ENCODE measurements at regions not wholly inside any gene's neighbourhood (a gene's known extent, or its start where the extent isn't known, plus 50 kb on each side); places are given as distances from the start of the nearest gene placed in this dataset.

DNA sequence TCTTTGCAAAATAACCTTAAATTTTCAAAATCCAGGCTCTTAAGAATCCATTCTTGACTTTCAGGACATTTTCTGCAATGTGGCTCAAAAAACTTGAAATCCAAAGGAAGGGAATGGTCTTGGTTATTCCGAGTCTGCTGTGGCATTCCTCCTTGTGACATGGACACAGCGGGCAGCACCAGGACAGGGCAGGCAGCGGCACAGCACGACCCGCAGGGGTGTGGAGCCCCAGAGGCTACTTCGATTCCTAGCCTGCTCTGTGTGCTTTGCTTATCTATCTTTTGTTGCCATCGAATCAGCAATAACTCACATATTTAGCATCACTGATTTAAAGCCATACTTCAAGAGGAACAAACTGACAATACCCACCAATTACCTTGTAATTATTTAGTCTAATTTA lies 420.2 kb upstream of the IRX1 start:
- Histone ChIP-seq H3K9me3 (replicated peaks in 1 of 2; ENCODE audit: control insufficient read depth in 1 of 2, insufficient read depth in 1 of 2, low read length in 2 of 2) (no peaks in the 10 kb centered on the region), H3K9ac (ENCODE audit: insufficient read depth, low read length, poor library complexity, severe bottlenecking) (no peak overlapping the region), H2AFZ (ENCODE audit: insufficient read depth, low read depth, low read length, poor library complexity, severe bottlenecking) (no peak overlapping the region), H4K20me1 (ENCODE audit: insufficient read depth, low read length) (no peaks in the 10 kb centered on the region), H3K36me3 (replicated peaks in 1 of 2; ENCODE audit: control insufficient read depth in 1 of 2, insufficient read depth in 2 of 2, low read length in 2 of 2) (no peaks in the 10 kb centered on the region), H3K4me3 (replicated peaks in 1 of 3; ENCODE audit: low read depth in 2 of 3, low read length in 3 of 3) (no peak overlapping the region), H3K4me2 (replicated peaks; ENCODE audit: extremely low read depth, low read length, poor library complexity, severe bottlenecking) (no peak overlapping the region), H3K4me1 (ENCODE audit: control insufficient read depth in 1 of 2, insufficient read depth in 2 of 2, low read length in 2 of 2) (no peaks in the 10 kb centered on the region), H3K27ac (ENCODE audit: low read depth in 1 of 2, low read length in 2 of 2) (no peak overlapping the region), H3K27me3 (ENCODE audit: control insufficient read depth in 2 of 2, insufficient read depth in 2 of 2, low read length in 2 of 2) (no peaks in the 10 kb centered on the region), H3K79me2 (ENCODE audit: insufficient read depth, low read length) (no peaks in the 10 kb centered on the region)
- Mint-ChIP-seq H3K9me3 (peaks cover 0 to 10% (median 2%) of the 10 kb centered on the region in 7 donors), H3K4me1 (no peaks in the 10 kb centered on the region), H3K36me3 (no peaks in the 10 kb centered on the region), H3K27ac (no peak overlapping the region), H3K27me3 (ENCODE audit: low read depth in 3 of 3) (peaks cover 0 to 2% (median 0%) of the 10 kb centered on the region in 3 donors), H3K4me3 (no peak overlapping the region)
- no CpG with 5 or more reads among the region's 7 CpGs for WGBS (ENCODE audit: insufficient coverage)
- DNase-seq: no peak
- TF ChIP-seq, protein P1, sequence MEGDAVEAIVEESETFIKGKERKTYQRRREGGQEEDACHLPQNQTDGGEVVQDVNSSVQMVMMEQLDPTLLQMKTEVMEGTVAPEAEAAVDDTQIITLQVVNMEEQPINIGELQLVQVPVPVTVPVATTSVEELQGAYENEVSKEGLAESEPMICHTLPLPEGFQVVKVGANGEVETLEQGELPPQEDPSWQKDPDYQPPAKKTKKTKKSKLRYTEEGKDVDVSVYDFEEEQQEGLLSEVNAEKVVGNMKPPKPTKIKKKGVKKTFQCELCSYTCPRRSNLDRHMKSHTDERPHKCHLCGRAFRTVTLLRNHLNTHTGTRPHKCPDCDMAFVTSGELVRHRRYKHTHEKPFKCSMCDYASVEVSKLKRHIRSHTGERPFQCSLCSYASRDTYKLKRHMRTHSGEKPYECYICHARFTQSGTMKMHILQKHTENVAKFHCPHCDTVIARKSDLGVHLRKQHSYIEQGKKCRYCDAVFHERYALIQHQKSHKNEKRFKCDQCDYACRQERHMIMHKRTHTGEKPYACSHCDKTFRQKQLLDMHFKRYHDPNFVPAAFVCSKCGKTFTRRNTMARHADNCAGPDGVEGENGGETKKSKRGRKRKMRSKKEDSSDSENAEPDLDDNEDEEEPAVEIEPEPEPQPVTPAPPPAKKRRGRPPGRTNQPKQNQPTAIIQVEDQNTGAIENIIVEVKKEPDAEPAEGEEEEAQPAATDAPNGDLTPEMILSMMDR (IDR thresholded peaks at IDR 0.05): no peak
- intact Hi-C loops (cut with micrococcal nuclease): no loop called here

DNA sequence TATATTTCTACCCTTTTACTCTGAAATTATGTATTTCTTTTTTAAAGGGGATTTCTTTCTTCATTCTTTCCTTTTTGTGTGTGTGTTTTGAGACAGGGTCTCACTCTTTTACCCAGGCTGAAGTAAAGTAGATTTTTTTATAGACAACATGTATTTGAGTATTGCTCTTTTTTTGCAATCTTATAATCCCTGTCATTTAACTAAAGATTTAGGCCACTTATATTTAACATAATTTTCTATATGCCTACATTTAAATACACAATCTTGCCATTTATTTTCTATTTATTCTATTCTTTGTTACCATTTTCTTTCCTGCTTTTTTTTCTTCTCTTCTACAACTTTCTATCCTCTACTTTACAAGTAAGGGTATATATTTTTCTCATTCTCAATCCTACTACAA lies 416.0 kb upstream of the IRX2 start:
- no peak for DNase-seq
- Histone ChIP-seq H2AFZ (ENCODE audit: insufficient read depth, low read depth, low read length, poor library complexity, severe bottlenecking) (no peak overlapping the region), H3K4me3 (replicated peaks in 1 of 3; ENCODE audit: low read depth in 2 of 3, low read length in 3 of 3) (no peak overlapping the region), H3K9me3 (replicated peaks in 1 of 2; ENCODE audit: control insufficient read depth in 1 of 2, insufficient read depth in 1 of 2, low read length in 2 of 2) (peaks cover 21 to 32% of the 10 kb centered on the region in 2 donors), H3K36me3 (replicated peaks in 1 of 2; ENCODE audit: control insufficient read depth in 1 of 2, insufficient read depth in 2 of 2, low read length in 2 of 2) (no peaks in the 10 kb centered on the region), H3K9ac (ENCODE audit: insufficient read depth, low read length, poor library complexity, severe bottlenecking) (no peak overlapping the region), H3K27me3 (ENCODE audit: control insufficient read depth in 2 of 2, insufficient read depth in 2 of 2, low read length in 2 of 2) (no peaks in the 10 kb centered on the region), H3K79me2 (ENCODE audit: insufficient read depth, low read length) (no peaks in the 10 kb centered on the region), H3K4me1 (ENCODE audit: control insufficient read depth in 1 of 2, insufficient read depth in 2 of 2, low read length in 2 of 2) (no peaks in the 10 kb centered on the region), H3K4me2 (replicated peaks; ENCODE audit: extremely low read depth, low read length, poor library complexity, severe bottlenecking) (no peak overlapping the region), H4K20me1 (ENCODE audit: insufficient read depth, low read length) (no peaks in the 10 kb centered on the region), H3K27ac (ENCODE audit: low read depth in 1 of 2, low read length in 2 of 2) (no peak overlapping the region)
- Mint-ChIP-seq H3K36me3 (no peaks in the 10 kb centered on the region), H3K4me3 (no peak overlapping the region), H3K27ac (no peak overlapping the region), H3K4me1 (no peaks in the 10 kb centered on the region), H3K9me3 (peaks cover 6 to 27% (median 19%) of the 10 kb centered on the region in 7 donors), H3K27me3 (ENCODE audit: low read depth in 3 of 3) (no peaks in the 10 kb centered on the region)
- intact Hi-C loops (cut with micrococcal nuclease): no loop called here
- TF ChIP-seq, protein P1 (IDR thresholded peaks at IDR 0.05): no peak
